22Rv1 (cell line): ENCODE measurements at regions not wholly inside any gene's neighbourhood (a gene's known extent, or its start where the extent isn't known, plus 50 kb on each side); places are given as distances from the start of the nearest gene placed in this dataset.

ENCODE experiments used
- ZFX ChIP-seq: fragments of 450-650 bp; IDR thresholded peaks from 2 replicates; pipeline ENCODE4 v1.6.1; 2017; ENCODE audit warnings: antibody characterized with exemption, borderline replicate concordance
- TF ChIP-seq, protein P1 (sequence below): fragments of 450-650 bp; IDR thresholded peaks from 2 replicates; pipeline ENCODE4 v1.5.1; 2017; ENCODE audit warnings: mild to moderate bottlenecking

DNA sequence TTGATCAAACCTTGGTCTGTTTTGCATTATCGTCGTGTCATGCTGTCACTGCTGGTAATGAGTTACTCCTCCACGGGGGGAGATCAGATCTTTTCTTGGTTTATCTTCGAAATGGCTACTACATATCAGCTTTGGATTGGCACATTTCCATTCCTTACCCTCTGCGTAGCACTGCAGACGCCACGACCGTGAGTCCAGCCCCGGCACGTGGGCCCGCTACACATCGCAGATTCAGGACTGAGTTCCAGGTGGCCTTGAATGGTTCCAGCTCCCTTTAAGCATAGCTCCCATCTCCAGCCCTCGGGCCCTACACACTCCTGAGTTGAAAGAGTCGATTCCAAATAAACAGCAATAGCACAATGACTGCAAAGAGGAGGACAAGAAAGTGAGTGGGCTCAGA, 238.6 kb upstream of the PFKP start:
- TF ChIP-seq, protein P1, sequence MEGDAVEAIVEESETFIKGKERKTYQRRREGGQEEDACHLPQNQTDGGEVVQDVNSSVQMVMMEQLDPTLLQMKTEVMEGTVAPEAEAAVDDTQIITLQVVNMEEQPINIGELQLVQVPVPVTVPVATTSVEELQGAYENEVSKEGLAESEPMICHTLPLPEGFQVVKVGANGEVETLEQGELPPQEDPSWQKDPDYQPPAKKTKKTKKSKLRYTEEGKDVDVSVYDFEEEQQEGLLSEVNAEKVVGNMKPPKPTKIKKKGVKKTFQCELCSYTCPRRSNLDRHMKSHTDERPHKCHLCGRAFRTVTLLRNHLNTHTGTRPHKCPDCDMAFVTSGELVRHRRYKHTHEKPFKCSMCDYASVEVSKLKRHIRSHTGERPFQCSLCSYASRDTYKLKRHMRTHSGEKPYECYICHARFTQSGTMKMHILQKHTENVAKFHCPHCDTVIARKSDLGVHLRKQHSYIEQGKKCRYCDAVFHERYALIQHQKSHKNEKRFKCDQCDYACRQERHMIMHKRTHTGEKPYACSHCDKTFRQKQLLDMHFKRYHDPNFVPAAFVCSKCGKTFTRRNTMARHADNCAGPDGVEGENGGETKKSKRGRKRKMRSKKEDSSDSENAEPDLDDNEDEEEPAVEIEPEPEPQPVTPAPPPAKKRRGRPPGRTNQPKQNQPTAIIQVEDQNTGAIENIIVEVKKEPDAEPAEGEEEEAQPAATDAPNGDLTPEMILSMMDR = no peak
- no peak for TF ChIP-seq ZFX
